Upper lobe of left lung (tissue), 4 donors: ENCODE measurements at regions not wholly inside any gene's neighbourhood (a gene's known extent, or its start where the extent isn't known, plus 50 kb on each side); places are given as distances from the start of the nearest gene placed in this dataset.

Experiments
- CTCF ChIP-seq, 6 experiments: fragments of 450-650 bp in 4 of 6; fragments of 200-600 bp in 2 of 6; sonication (generic) in 2 of 6; IDR thresholded peaks; one replicate each; pipeline ENCODE4 v1.5.1; 2016 to 2019; ENCODE audit warnings: antibody characterized with exemption in 6 of 6
- EP300 ChIP-seq, 4 donors: sonication (generic); formaldehyde crosslinking; IDR thresholded peaks; one replicate each; pipeline ENCODE4 v1.5.1; 2017; ENCODE audit warnings: antibody characterized with exemption in 4 of 4, control low read depth in 2 of 4
- POLR2A ChIP-seq, 4 donors: fragments of 450-650 bp; IDR thresholded peaks; one replicate each; pipeline ENCODE4 v1.5.1; 2016 to 2017; ENCODE audit warnings: antibody characterized with exemption in 4 of 4, mild to moderate bottlenecking in 2 of 4
- POLR2AphosphoS5 ChIP-seq, 2 donors: sonication (generic); formaldehyde crosslinking; IDR thresholded peaks; one replicate each; pipeline ENCODE4 v1.5.1; 2017; ENCODE audit warnings: antibody characterized with exemption in 2 of 2

GRCh38 chr22:48070760-48071159 is 1308.3 kb downstream of the TBC1D22A start:
- TF ChIP-seq CTCF (IDR thresholded peaks at IDR 0.05) (no peak), POLR2AphosphoS5 (IDR thresholded peaks at IDR 0.05) (no peak), EP300 (IDR thresholded peaks at IDR 0.05) (no peak), POLR2A (IDR thresholded peaks at IDR 0.05) (no peak)
